GM18508 (cell line): ENCODE measurements at regions not wholly inside any gene's neighbourhood (a gene's known extent, or its start where the extent isn't known, plus 50 kb on each side); places are given as distances from the start of the nearest gene placed in this dataset.

Experiments used
- ATAC-seq: cut with Tn5 transposase; IDR thresholded peaks from one replicate; pipeline ENCODE4 v1.9.1; 2021; ENCODE audit warnings: moderate number of reproducible peaks; ENCODE audit not compliant: insufficient read depth, unreplicated experiment

DNA sequence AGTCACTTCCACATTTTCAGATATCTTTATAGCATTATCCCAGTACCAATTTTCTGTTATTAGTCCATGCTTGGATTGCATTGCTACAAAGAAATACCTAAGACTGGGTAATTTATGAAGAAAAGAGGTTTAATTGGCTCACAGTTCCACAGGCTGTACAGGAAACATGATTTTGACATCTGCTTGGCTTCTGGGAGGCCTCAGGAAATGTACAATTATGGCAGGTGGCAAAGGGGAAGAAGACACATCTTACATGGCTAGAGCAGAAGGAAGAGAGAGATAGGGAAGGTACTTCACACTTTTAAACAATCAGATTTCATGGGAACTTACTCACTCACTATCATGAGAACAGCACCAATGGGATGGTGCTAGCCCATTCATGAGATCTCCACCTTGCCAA is 172.3 kb upstream of the GPR149 start:
- ATAC-seq: no peak

DNA sequence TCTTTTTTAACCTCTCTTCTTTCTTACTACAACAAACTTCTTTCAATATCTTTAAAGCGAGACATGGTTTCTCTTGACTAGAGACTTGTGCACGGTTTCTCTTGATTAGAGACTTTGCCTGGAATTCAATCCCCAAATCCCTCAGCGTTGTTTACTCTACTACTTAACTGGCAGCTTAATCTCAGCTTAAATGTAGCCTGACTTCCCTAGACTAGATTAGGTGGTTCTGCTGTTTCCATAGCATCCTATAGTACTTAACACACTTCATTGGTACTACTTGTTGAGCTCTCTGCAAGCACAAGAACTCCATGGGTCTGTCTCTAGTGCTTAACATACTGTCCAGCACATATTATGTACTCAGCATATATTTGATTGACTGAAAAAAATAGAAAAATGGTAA is 168.2 kb upstream of the GPR149 start:
- no peak for ATAC-seq

DNA sequence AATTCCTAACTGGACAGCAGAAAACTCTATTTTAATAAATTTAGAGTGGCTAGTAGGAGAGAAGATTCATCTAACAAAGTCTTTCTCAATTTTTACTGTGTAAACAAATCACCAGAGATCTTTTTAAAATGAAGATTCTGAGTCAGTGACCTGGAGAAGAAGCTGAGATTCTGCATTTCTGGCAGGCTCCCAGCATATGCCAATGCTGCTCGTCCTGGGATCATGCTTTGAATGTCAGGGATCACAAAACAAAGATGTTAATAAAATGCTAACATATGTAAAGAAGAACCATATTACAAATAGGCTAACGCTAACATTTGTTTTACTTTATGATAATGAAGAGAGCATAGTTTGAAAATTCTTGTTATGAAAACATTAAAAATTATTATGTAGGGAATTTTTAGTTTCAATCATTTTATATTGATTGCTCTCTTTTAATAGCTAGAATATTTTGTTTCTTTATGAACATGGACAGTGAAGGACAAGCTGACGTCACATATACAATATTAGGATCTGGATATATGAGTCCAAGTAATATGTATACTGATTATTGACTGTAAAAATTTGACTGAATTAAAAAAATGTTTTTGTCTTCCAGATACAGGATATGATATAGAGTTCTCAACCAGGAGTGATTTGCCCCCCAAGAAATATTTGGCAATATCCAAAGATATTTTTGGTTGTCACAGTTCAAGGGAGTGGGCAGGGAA is 160.8 kb upstream of the GPR149 start:
- ATAC-seq: no peak

- ATAC-seq: no peak
These were observed 158.8 kb upstream of the GPR149 start for GRCh38 chr3:154588831-154589230.

- ATAC-seq: no peak
These were observed 155.0 kb upstream of the GPR149 start for GRCh38 chr3:154584974-154585373.

DNA sequence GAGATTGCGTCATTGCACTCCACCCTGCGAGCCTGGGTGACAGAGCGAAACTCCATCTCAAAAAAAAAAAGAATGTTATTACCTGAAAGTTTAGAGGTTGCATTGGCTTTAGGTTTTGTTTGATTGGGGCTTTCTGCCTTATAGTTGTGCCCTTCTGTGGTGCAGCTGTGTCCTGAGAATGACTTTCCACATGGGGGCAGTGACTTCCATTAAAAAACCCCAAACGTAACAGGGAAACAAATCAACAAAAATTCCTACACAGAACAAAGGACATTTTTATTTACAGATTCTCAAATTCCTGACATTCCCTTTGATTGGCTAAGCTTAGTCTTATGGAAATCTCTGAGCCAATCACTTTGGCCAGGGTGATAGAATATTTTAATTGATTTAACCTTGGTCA is 154.1 kb upstream of the GPR149 start:
- no peak for ATAC-seq

GRCh38 chr3:154583086-154583634 is 153.2 kb upstream of the GPR149 start:
- ATAC-seq: no peak

DNA sequence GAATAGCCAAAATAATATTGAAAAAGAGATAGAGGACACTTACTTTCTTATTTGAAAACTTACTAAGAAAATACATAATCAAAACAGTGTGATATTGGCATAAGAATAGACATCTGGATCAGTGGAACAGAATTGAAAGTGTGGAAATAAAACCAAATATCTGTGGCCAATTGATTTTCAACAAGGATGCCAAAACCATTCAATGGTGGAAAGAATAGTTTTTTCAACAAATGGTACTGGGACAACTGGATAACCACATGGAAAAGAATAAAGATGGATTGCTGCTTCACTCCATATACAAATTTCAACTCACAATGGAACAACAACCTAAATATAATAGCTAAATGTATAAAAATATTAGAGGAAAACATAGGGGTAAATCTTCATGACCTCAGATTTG is 152.5 kb upstream of the GPR149 start:
- ATAC-seq: no peak

- ATAC-seq: no peak
These were observed 141.7 kb upstream of the GPR149 start for GRCh38 chr3:154571553-154572226.

DNA sequence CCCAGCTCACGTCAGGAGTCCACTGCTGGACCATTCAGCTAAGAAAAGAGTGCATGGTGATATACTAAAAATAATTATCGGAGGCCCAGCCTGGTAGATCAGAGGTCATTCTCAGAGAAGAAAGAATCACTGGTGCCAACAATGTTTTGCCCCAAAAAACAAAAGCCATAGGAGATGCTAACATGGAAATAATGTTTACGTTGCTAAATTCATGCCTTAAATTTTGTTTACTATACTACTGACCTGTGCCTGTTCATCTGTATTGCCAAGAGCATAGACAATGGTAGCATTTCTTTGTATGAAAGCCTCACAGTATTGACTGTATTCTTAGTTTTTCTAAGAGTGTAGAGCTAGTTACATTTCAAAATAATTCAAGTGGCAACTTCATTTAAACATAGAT is 138.1 kb upstream of the GPR149 start:
- no peak for ATAC-seq

DNA sequence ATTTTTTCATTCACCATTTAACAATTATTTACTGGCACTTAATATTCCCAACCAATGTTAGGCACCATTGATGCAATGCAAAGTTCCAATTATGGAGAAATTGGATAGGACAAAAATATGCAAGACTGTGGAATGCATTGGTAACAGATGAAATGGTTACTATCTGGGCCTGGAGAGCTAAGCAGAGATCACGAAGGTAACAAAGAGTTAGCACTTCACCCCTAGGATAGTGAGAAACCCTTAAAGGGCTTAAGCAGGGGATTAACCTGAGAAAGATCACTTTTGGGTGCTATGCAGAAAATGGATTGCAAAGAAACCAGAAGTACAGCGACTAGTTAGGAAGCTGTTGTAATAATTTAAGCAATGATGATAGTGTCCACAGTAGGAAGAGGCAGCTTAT is 129.6 kb upstream of the GPR149 start:
- ATAC-seq: no peak

DNA sequence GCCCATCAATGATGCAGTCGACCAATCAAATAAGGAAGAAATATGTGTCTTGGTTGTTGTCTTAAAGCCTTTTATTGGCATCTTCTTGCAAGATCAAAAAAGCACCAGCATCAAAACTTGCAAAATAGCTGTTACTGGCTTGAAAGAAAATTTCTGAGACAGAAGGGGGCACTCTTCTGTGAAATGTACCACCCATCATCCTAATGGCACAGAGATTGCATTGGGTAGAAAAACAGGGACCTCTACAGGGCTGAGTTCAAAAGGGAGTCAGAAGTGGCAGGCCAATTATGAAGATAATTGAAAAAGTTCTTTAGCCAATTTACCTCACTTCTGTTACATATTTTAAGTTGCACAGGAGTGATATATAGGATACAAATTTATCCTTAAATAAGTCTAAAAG is 122.3 kb upstream of the GPR149 start:
- ATAC-seq: no peak

DNA sequence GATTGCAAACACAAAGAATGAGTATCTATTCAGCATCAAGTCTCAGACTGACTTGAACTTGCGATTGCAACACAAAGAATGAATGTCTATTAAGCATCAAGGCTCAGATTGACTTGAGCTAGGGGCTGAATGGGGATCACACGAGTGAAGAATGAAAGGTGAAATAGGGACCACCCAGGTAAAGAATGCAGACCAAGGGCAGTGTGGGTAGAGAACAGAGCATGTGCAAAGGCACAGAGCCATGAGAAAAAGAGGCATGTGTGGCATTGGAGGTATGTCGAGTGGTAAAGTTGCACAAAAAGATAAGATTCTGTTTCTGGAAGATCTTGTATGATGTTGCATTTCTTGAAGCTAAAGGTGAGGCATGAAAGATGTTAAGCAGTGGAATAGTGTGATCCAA is 119.4 kb upstream of the GPR149 start:
- no peak for ATAC-seq

GRCh38 chr3:154548341-154548740 is 118.4 kb upstream of the GPR149 start:
- ATAC-seq: no peak

DNA sequence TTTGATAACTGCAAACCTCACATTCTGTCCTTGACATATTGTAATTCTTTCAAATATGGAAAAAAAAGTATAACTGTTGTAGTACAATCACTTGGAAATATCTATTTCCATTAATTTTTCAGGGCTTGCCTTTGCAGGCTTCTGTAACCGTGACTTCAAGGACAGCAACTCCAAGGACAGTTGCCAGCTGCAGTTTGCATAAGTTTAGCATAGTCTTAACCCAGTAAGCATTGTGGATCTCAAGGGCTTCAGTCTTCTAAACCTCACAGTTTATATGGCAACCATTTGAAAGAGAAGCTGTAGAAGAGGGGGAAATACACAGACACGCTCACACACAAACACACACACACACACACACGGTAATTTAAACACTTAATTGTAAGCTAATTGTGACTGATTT is 112.8 kb upstream of the GPR149 start:
- no peak for ATAC-seq

DNA sequence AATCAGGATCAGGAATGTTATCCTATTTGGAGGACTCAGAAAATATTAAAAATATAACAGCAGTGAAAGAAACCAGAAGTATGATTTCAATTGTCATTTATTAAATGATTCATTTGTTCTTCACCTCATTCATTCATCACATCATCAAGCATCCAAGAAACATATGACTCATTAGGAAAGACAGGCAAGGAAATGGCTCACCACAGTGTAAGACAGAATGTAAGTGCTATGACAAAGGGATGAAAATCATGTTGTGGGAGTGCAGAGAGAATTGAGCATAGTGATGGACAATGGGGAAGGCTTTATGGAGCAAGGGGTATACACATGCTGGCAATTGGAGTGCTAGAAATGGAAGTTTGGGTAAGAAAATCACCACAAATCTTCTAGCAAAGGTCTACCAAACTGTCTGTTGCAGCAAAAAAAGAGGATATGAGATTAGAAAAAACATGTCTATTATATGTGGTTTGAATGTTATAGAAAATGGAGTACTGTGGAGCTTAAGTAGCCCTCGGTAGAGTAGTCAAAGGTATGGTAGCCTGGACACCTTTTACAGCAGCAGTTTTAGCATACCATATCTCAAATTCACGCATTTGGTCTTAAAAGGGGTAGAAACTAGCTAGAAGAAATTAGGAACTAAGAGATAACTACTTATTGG is 111.1 kb upstream of the GPR149 start:
- ATAC-seq: no peak

DNA sequence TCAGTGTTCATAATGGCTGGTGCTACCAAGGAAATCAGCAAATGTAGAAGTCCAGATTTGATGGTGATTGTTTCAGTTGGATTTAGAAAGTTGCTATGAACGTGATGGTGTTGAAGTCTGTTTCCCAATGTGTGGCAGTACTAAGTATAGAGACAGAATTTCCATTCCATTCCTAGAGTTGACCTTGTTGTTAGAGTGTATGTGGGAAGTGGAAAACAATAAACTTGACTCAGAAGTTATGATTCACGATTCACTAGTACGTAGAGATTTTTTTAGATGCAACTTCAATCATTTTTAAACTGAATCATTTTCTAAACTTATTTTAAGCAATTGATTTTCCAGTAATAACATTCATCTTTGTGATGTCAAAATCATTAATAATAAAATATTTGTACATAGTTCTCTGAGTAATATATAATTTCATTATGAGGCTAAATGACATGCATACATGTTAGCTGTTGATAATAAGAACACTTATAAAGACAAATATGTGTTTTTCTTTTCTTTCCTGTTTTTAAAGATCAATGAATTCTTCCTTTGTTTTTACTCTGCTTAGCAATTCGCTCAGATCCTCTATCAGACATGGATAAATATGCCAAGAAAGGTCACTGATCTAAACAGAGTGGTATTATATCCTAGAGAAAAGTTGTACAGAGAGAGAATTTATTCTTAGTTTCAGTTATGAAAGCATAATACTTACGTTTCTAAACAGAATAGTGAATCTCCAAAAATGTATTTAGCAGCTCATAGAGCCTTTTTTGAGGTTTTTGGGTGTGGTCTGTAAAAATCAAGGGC is 108.8 kb upstream of the GPR149 start:
- ATAC-seq: no peak

- ATAC-seq: no peak
These were observed 106.8 kb upstream of the GPR149 start for GRCh38 chr3:154536751-154537150.

GRCh38 chr3:154522036-154522602 is 92.1 kb upstream of the GPR149 start:
- ATAC-seq: no peak

DNA sequence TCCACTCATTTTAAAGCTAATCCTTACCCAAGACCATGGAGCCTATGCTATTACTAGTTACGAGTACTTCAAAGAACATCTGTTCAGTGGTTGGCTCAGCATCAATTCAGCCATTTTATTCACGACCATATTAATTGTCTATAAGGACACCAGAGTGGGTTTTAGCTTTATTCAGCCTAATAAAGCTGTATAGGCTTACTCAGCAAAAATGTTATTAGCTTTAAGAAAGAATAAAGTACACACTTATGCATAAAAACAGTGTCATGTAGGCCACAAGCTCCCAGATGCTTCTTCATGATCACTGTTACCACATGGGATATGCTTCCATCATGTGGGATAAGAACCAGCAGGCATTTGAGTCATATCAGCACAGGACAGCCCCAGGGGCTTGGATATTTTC is 87.4 kb upstream of the GPR149 start:
- no peak for ATAC-seq
